GM12874 (cell line): ENCODE measurements at regions not wholly inside any gene's neighbourhood (a gene's known extent, or its start where the extent isn't known, plus 50 kb on each side); places are given as distances from the start of the nearest gene placed in this dataset.

Experiments
- CTCF ChIP-seq: IDR thresholded peaks from 2 replicates; pipeline ENCODE4 v1.5.1; 2011; ENCODE audit warnings: low read depth, mild to moderate bottlenecking, control low read depth, low read length, moderate library complexity; ENCODE audit not compliant: insufficient read depth

GRCh38 chr5:74542482-74542881, 98.0 kb downstream of the ENC1 start:
- TF ChIP-seq CTCF, result no peak

GRCh38 chr5:74541381-74541781, 99.1 kb downstream of the ENC1 start:
- no peak for TF ChIP-seq CTCF

GRCh38 chr5:74540622-74541021, 99.9 kb downstream of the ENC1 start:
- TF ChIP-seq CTCF, result no peak

GRCh38 chr5:74539986-74540385, 100.5 kb downstream of the ENC1 start:
- no peak for TF ChIP-seq CTCF

- no peak for TF ChIP-seq CTCF
Observed at GRCh38 chr5:74538206-74538661, 102.3 kb downstream of the ENC1 start.

GRCh38 chr5:74536658-74537057, 103.9 kb downstream of the ENC1 start:
- TF ChIP-seq CTCF, result no peak

GRCh38 chr5:74535926-74536325, 104.6 kb downstream of the ENC1 start:
- no peak for TF ChIP-seq CTCF
